Brain microvascular endothelial cell (primary cell): ENCODE measurements at regions not wholly inside any gene's neighbourhood (a gene's known extent, or its start where the extent isn't known, plus 50 kb on each side); places are given as distances from the start of the nearest gene placed in this dataset.
"Not testable (repeated sequence)": the region's sequence is repeated elsewhere in the genome, so short reads cannot be mapped to it uniquely, and the experiment has no call there.

Experiments used
- DNase-seq: peaks from one replicate; pipeline ENCODE4 v3.0.0-alpha.2; 2020
- H3K27ac ChIP-seq: fragments of 250-450 bp; sonication (Bioruptor Pico); 2 replicates; pipeline ENCODE4 v1.5.1; 2020; ENCODE audit warnings: mild to moderate bottlenecking, moderate library complexity
- H3K27me3 ChIP-seq: fragments of 250-450 bp; sonication (Bioruptor Pico); replicated peaks from 2 replicates; pipeline ENCODE4 v1.5.1; 2020; ENCODE audit warnings: mild to moderate bottlenecking
- H3K36me3 ChIP-seq: fragments of 250-450 bp; sonication (Bioruptor Pico); replicated peaks from 2 replicates; pipeline ENCODE4 v1.5.1; 2020; ENCODE audit warnings: mild to moderate bottlenecking
- H3K4me3 ChIP-seq: 2 replicates; pipeline ENCODE4 v1.5.1; 2011; ENCODE audit warnings: low read depth, mild to moderate bottlenecking, control low read depth, low read length, moderate library complexity
- CTCF ChIP-seq: IDR thresholded peaks from 2 replicates; pipeline ENCODE4 v1.5.1; 2011; ENCODE audit warnings: low read depth, mild to moderate bottlenecking, moderate library complexity, low read length, control low read depth, inconsistent platforms; ENCODE audit errors: missing control alignments
- in situ Hi-C: cut with HindIII; loops from 2 replicates; pipeline ENCODE4 v1.10.0; 2017; ENCODE audit warnings: low sequenced_read_pairs, low pct_ligation_motif_present

GRCh38 chr2:49753344-49753985 lies 599.1 kb upstream of the FSHR start:
- in situ Hi-C loops: no loop called here
- no peak overlapping the region for H3K27ac ChIP-seq
- no peak for TF ChIP-seq CTCF
- no peak overlapping the region for H3K4me3 ChIP-seq
- H3K36me3 ChIP-seq: no peaks in the 10 kb centered on the region
- no peak for DNase-seq
- no peaks in the 10 kb centered on the region for H3K27me3 ChIP-seq

GRCh38 chr2:49737606-49738005 lies 583.3 kb upstream of the FSHR start:
- in situ Hi-C loops: no loop called here
- Histone ChIP-seq H3K27me3 (no peaks in the 10 kb centered on the region), H3K4me3 (no peak overlapping the region), H3K27ac (no peak overlapping the region), H3K36me3 (no peaks in the 10 kb centered on the region)
- no peak for DNase-seq
- TF ChIP-seq CTCF: no peak

GRCh38 chr2:49732924-49733323 lies 578.6 kb upstream of the FSHR start:
- H3K27ac ChIP-seq, in situ Hi-C loops, DNase-seq, H3K4me3 ChIP-seq, H3K27me3 ChIP-seq, H3K36me3 ChIP-seq: not testable (repeated sequence)

- in situ Hi-C loops: no loop called here
Observed at GRCh38 chr2:49719241-49719640, 564.9 kb upstream of the FSHR start.

GRCh38 chr2:49715597-49715996 lies 561.3 kb upstream of the FSHR start:
- in situ Hi-C loops: no loop called here
- Histone ChIP-seq H3K4me3 (no peak overlapping the region), H3K27ac (no peak overlapping the region), H3K36me3 (no peaks in the 10 kb centered on the region), H3K27me3 (no peaks in the 10 kb centered on the region)
- no peak for DNase-seq
- TF ChIP-seq CTCF: no peak

More at GRCh38 chr2:49719241-49719640, 564.9 kb upstream of the FSHR start:
- no peak overlapping the region for H3K27ac ChIP-seq
- no peaks in the 10 kb centered on the region for H3K36me3 ChIP-seq
- H3K27me3 ChIP-seq: no peaks in the 10 kb centered on the region
- no peak overlapping the region for H3K4me3 ChIP-seq
- no peak for DNase-seq
- TF ChIP-seq CTCF: no peak

- DNase-seq: no peak
- no peak overlapping the region for H3K4me3 ChIP-seq
- no peaks in the 10 kb centered on the region for H3K27me3 ChIP-seq
- TF ChIP-seq CTCF: no peak
- no peaks in the 10 kb centered on the region for H3K36me3 ChIP-seq
- no peak overlapping the region for H3K27ac ChIP-seq
- in situ Hi-C loops: no loop called here
Observed at GRCh38 chr2:49714454-49714853, 560.1 kb upstream of the FSHR start.
